ENCODE measurements at regions not wholly inside any gene's neighbourhood (a gene's known extent, or its start where the extent isn't known, plus 50 kb on each side); places are given as distances from the start of the nearest gene placed in this dataset.

DNA sequence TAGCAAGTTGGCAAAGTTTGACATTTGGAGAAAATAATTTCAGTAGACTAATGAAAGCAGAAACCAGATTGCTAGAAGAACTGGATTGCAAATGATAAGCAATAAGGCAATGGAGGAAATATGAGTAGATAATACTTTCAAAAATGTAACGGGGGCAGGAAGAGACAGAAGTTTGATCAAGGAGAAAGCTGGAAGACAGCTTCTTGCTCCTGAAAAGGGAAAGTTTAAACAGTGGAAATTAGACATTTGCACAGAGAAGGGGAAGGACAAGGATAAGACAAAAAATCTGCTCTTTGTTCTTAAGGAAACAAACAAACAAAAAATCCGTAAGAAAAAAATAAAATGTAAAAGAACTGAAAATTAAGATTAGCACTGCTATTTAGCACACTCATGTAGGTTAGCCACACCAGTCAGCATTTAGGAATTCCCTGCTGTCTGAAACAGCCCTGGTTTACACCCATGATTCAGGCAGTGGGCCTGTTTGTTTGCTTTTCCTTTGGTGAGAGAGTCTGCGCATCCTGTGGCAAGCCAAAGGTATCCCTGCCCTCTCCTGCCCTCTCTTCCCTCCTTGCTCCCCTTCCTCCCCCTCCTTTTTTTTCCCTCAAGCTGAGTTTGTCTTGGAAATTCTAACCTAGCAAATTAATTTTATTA is 104.3 kb upstream of the CAV2 start:
- H3K27ac ChIP-seq (ENCODE audit: control insufficient read depth, insufficient read depth), result no peak overlapping the region
- H3K9me3 ChIP-seq (replicated peaks; ENCODE audit: control insufficient read depth, insufficient read depth, low read length), result no peaks in the 10 kb centered on the region; the same call in 2 of the 3 replicates
- no peak overlapping the region for H3K9ac ChIP-seq (ENCODE audit: control insufficient read depth, insufficient read depth, low read length)
- no peak overlapping the region for H3K4me3 ChIP-seq
- no peak for TF ChIP-seq NFYB (IDR thresholded peaks at IDR 0.05; ENCODE audit: insufficient read depth, low read depth, low read length)
- no peak for TF ChIP-seq POLR2AphosphoS2 (IDR thresholded peaks at IDR 0.05; ENCODE audit: low read depth, low read length)
- TF ChIP-seq HDAC2 (IDR thresholded peaks at IDR 0.05), result no peak
- TF ChIP-seq, protein P1, sequence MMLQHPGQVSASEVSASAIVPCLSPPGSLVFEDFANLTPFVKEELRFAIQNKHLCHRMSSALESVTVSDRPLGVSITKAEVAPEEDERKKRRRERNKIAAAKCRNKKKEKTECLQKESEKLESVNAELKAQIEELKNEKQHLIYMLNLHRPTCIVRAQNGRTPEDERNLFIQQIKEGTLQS (IDR thresholded peaks at IDR 0.05; ENCODE audit: borderline replicate concordance, extremely low read depth, low read depth, low read length), result no peak
- TF ChIP-seq BCL11A (IDR thresholded peaks at IDR 0.05; ENCODE audit: low read depth, low read length), result no peak
- TF ChIP-seq CBFB (IDR thresholded peaks at IDR 0.05; ENCODE audit: low read depth), result no peak
- no peak for TF ChIP-seq IRF4 (IDR thresholded peaks at IDR 0.05; ENCODE audit: low read depth, low read length)
- TF ChIP-seq, protein P2, sequence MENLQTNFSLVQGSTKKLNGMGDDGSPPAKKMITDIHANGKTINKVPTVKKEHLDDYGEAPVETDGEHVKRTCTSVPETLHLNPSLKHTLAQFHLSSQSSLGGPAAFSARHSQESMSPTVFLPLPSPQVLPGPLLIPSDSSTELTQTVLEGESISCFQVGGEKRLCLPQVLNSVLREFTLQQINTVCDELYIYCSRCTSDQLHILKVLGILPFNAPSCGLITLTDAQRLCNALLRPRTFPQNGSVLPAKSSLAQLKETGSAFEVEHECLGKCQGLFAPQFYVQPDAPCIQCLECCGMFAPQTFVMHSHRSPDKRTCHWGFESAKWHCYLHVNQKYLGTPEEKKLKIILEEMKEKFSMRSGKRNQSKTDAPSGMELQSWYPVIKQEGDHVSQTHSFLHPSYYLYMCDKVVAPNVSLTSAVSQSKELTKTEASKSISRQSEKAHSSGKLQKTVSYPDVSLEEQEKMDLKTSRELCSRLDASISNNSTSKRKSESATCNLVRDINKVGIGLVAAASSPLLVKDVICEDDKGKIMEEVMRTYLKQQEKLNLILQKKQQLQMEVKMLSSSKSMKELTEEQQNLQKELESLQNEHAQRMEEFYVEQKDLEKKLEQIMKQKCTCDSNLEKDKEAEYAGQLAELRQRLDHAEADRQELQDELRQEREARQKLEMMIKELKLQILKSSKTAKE (IDR thresholded peaks at IDR 0.05; ENCODE audit: low read depth, poor library complexity, severe bottlenecking), result no peak
- POLR2A ChIA-PET, result interaction anchor here (0.6 kb wide), 1 partner anchor 1349 kb away, joined by 8 read pairs; no protein-coding TSS in a partner anchor
- no peak for FAIRE-seq
- H4K20me1 ChIP-seq (ENCODE audit: control insufficient read depth, insufficient read depth), result no peaks in the 10 kb centered on the region
- no peak for DNase-seq (ENCODE audit: low read depth, low spot score)
- intact Hi-C loops (cut with micrococcal nuclease; ENCODE audit: unreplicated experiment) (no loop called here), in situ Hi-C loops (cut with MboI) (no loop called here)
- ATAC-seq, result no peak
- H3K4me1 ChIP-seq (ENCODE audit: control insufficient read depth, insufficient read depth, low read length), result no peaks in the 10 kb centered on the region
- H2AFZ ChIP-seq (ENCODE audit: control insufficient read depth, low read depth, low read length), result no peak overlapping the region
- no peak overlapping the region for H3K4me2 ChIP-seq (ENCODE audit: control insufficient read depth, insufficient read depth)
- 74% methylated on average over 3 of the region's 3 CpGs for WGBS (ENCODE audit: insufficient coverage, insufficient replicate concordance, low lambda C conversion rate, missing lambda C conversion rate)
- RAD21 ChIA-PET (ENCODE audit: unreplicated experiment), result no interaction called here
- H3K27me3 ChIP-seq (replicated peaks in 1 of 2; ENCODE audit: control insufficient read depth in 2 of 2, insufficient read depth in 2 of 2, low read length in 1 of 2), result no peaks in the 10 kb centered on the region
- SMC1A ChIA-PET (ENCODE audit: uncharacterized antibody, unreplicated experiment), result interaction anchor here (0.6 kb wide), 1 partner anchor 61 kb away, joined by 3 read pairs; no protein-coding TSS in a partner anchor
- H3K79me2 ChIP-seq (ENCODE audit: control insufficient read depth, insufficient read depth, low read length), result no peaks in the 10 kb centered on the region
- no peaks in the 10 kb centered on the region for H3K36me3 ChIP-seq (ENCODE audit: control insufficient read depth in 2 of 2, insufficient read depth in 2 of 2, low read length in 1 of 2)
- no TSS peak for BruUV-seq (replicated peaks)
- CTCF ChIA-PET, result no interaction called here
